Esophagus squamous epithelium (tissue), 4 donors: ENCODE measurements at regions not wholly inside any gene's neighbourhood (a gene's known extent, or its start where the extent isn't known, plus 50 kb on each side); places are given as distances from the start of the nearest gene placed in this dataset.

ENCODE experiments used
- CTCF ChIP-seq, 6 experiments: fragments of 450-650 bp in 4 of 6; fragments of 200-600 bp in 2 of 6; sonication (generic) in 2 of 6; IDR thresholded peaks; one replicate each; pipeline ENCODE4 v1.5.1; 2016 to 2019; ENCODE audit warnings: antibody characterized with exemption in 6 of 6, mild to moderate bottlenecking in 4 of 6, moderate library complexity in 4 of 6
- POLR2A ChIP-seq, 4 donors: fragments of 450-650 bp; IDR thresholded peaks; one replicate each; pipeline ENCODE4 v1.6.1; 2017; ENCODE audit warnings: antibody characterized with exemption in 4 of 4, mild to moderate bottlenecking in 4 of 4, moderate library complexity in 3 of 4

GRCh38 chr9:86487838-86488233 lies 133.6 kb upstream of the TUT7 start:
- TF ChIP-seq CTCF (IDR thresholded peaks at IDR 0.05) (no peak), POLR2A (IDR thresholded peaks at IDR 0.05) (no peak)
